Erythroblast (primary cell): ENCODE measurements at regions not wholly inside any gene's neighbourhood (a gene's known extent, or its start where the extent isn't known, plus 50 kb on each side); places are given as distances from the start of the nearest gene placed in this dataset.

Experiments
- DNase-seq, 2 experiments: peaks; one replicate each; lab custom pipeline; 2025; lab: John Stamatoyannopoulos, UW
- GATA1 ChIP-seq: IDR thresholded peaks from 2 replicates; pipeline ENCODE4 v1.6.1; 2011; ENCODE audit warnings: low read depth, mild to moderate bottlenecking, control low read depth, low read length, moderate library complexity
- POLR2A ChIP-seq: IDR thresholded peaks from 2 replicates; pipeline ENCODE4 v1.6.1; 2011; ENCODE audit warnings: mild to moderate bottlenecking, low read length

- no peak for DNase-seq
- TF ChIP-seq POLR2A (no peak), GATA1 (no peak)
Observed at GRCh38 chr15:29589975-29590374, 232.3 kb downstream of the TJP1 start.

GRCh38 chr15:29589416-29589815 lies 232.9 kb downstream of the TJP1 start:
- DNase-seq: no peak
- TF ChIP-seq POLR2A (no peak), GATA1 (no peak)

GRCh38 chr15:29573197-29573838 lies 248.9 kb downstream of the TJP1 start:
- TF ChIP-seq POLR2A (no peak), GATA1 (no peak)
- DNase-seq: no peak

- TF ChIP-seq POLR2A: no peak
- TF ChIP-seq GATA1: no peak
- DNase-seq: no peak
Observed at GRCh38 chr15:29571792-29572431, 250.4 kb downstream of the TJP1 start.

- TF ChIP-seq POLR2A: no peak
- no peak for TF ChIP-seq GATA1
- DNase-seq: no peak
Observed at GRCh38 chr15:29570948-29571791, 251.1 kb downstream of the TJP1 start.

GRCh38 chr15:29570121-29570947 lies 251.9 kb downstream of the TJP1 start:
- TF ChIP-seq GATA1: no peak
- TF ChIP-seq POLR2A: no peak
- DNase-seq: no peak

- TF ChIP-seq GATA1 (no peak), POLR2A (no peak)
- no peak for DNase-seq
Observed at GRCh38 chr15:29569533-29570092, 252.7 kb downstream of the TJP1 start.

- TF ChIP-seq GATA1 (no peak), POLR2A (no peak)
- DNase-seq: no peak
Observed at GRCh38 chr15:29568840-29569532, 253.3 kb downstream of the TJP1 start.

- TF ChIP-seq GATA1: no peak
- TF ChIP-seq POLR2A: no peak
- no peak for DNase-seq
Observed at GRCh38 chr15:29567336-29567735, 254.9 kb downstream of the TJP1 start.

GRCh38 chr15:29566914-29567313 lies 255.4 kb downstream of the TJP1 start:
- TF ChIP-seq POLR2A: no peak
- TF ChIP-seq GATA1: no peak
- no peak for DNase-seq

- TF ChIP-seq GATA1: no peak
- TF ChIP-seq POLR2A: no peak
- no peak for DNase-seq
Observed at GRCh38 chr15:29563112-29563511, 259.2 kb downstream of the TJP1 start.

GRCh38 chr15:29560896-29561295 lies 261.4 kb downstream of the TJP1 start:
- TF ChIP-seq POLR2A: no peak
- TF ChIP-seq GATA1: no peak
- no peak for DNase-seq

GRCh38 chr15:29558261-29558660 lies 264.0 kb downstream of the TJP1 start:
- no peak for DNase-seq
- TF ChIP-seq POLR2A (no peak), GATA1 (no peak)
